OCI-LY1 (cell line): ENCODE measurements at regions not wholly inside any gene's neighbourhood (a gene's known extent, or its start where the extent isn't known, plus 50 kb on each side); places are given as distances from the start of the nearest gene placed in this dataset.

ENCODE experiments used
- H2AFZ ChIP-seq: fragments of 200-600 bp; sonication (generic), shearing (Covaris generic); 2 replicates; pipeline ENCODE4 v1.6.0; 2014; ENCODE audit warnings: antibody characterized with exemption, mild to moderate bottlenecking, low read length
- H3F3A ChIP-seq: fragments of 200-600 bp; sonication (generic), shearing (Covaris generic); 2 replicates; pipeline ENCODE4 v1.6.0; 2014; ENCODE audit warnings: mild to moderate bottlenecking, antibody characterized with exemption, low read length, moderate library complexity; ENCODE audit not compliant: insufficient read depth
- H3K27ac ChIP-seq: fragments of 200-600 bp; sonication (generic); 2 replicates; pipeline ENCODE4 v1.5.1; 2014; ENCODE audit warnings: low read length, mixed run types, mild to moderate bottlenecking, low read depth; ENCODE audit not compliant: poor library complexity, severe bottlenecking
- H3K27me3 ChIP-seq: fragments of 200-600 bp; sonication (generic); 2 replicates; pipeline ENCODE4 v1.6.0; 2014; ENCODE audit warnings: antibody characterized with exemption, mild to moderate bottlenecking, low read length, moderate library complexity; ENCODE audit not compliant: insufficient read depth
- H3K36me3 ChIP-seq: fragments of 200-600 bp; sonication (generic); 2 replicates; pipeline ENCODE4 v1.6.1; 2014; ENCODE audit warnings: mild to moderate bottlenecking, antibody characterized with exemption, low read length, moderate library complexity, mixed read lengths; ENCODE audit not compliant: insufficient read depth
- H3K4me1 ChIP-seq: fragments of 200-600 bp; sonication (generic); 2 replicates; pipeline ENCODE4 v1.5.1; 2014; ENCODE audit warnings: mild to moderate bottlenecking, low read length, moderate library complexity; ENCODE audit not compliant: insufficient read depth, severe bottlenecking
- H3K4me2 ChIP-seq: fragments of 200-600 bp; sonication (generic), shearing (Covaris generic); 2 replicates; pipeline ENCODE4 v1.6.1; 2014; ENCODE audit warnings: low read length
- H3K4me3 ChIP-seq: fragments of 200-600 bp; sonication (generic); 2 replicates; pipeline ENCODE4 v1.5.1; 2014; ENCODE audit warnings: low read length, low read depth, mild to moderate bottlenecking, mixed read lengths; ENCODE audit not compliant: poor library complexity, severe bottlenecking
- H3K79me2 ChIP-seq: fragments of 200-600 bp; shearing (Covaris generic); 2 replicates; pipeline ENCODE4 v1.6.1; 2016; ENCODE audit warnings: mixed run types, low read length, mixed read lengths; ENCODE audit not compliant: insufficient read depth
- H3K9ac ChIP-seq: fragments of 200-600 bp; sonication (generic), shearing (Covaris generic); 2 replicates; pipeline ENCODE4 v1.6.1; 2014; ENCODE audit warnings: mild to moderate bottlenecking, low read length, mixed read lengths
- H3K9me2 ChIP-seq: fragments of 200-600 bp; sonication (generic), shearing (Covaris generic); 2 replicates; pipeline ENCODE4 v1.6.1; 2014; ENCODE audit warnings: low read depth, mild to moderate bottlenecking, low read length, mixed read lengths
- H3K9me3 ChIP-seq: fragments of 200-600 bp; shearing (Covaris generic); 2 replicates; pipeline ENCODE4 v1.6.1; 2014; ENCODE audit warnings: low read length, mixed read lengths
- H4K20me1 ChIP-seq: fragments of 200-600 bp; sonication (generic), shearing (Covaris generic); 2 replicates; pipeline ENCODE4 v1.6.0; 2016; ENCODE audit warnings: mild to moderate bottlenecking, low read length; ENCODE audit not compliant: insufficient read depth
- EZH2 ChIP-seq: fragments of 200-600 bp; sonication (generic), shearing (Covaris generic); IDR thresholded peaks from 2 replicates; pipeline ENCODE4 v1.8.0; 2017; ENCODE audit warnings: borderline replicate concordance, mixed run types, mild to moderate bottlenecking, antibody characterized with exemption, low read length, moderate library complexity, mixed read lengths
- TF ChIP-seq, protein P1 (sequence below): fragments of 200-600 bp; sonication (generic), shearing (Covaris generic); IDR thresholded peaks from 2 replicates; pipeline ENCODE4 v1.5.1; 2017; ENCODE audit warnings: mild to moderate bottlenecking, antibody characterized with exemption, low read length, moderate library complexity, mixed read lengths

- no peak overlapping the region for H2AFZ ChIP-seq
- TF ChIP-seq, protein P1, sequence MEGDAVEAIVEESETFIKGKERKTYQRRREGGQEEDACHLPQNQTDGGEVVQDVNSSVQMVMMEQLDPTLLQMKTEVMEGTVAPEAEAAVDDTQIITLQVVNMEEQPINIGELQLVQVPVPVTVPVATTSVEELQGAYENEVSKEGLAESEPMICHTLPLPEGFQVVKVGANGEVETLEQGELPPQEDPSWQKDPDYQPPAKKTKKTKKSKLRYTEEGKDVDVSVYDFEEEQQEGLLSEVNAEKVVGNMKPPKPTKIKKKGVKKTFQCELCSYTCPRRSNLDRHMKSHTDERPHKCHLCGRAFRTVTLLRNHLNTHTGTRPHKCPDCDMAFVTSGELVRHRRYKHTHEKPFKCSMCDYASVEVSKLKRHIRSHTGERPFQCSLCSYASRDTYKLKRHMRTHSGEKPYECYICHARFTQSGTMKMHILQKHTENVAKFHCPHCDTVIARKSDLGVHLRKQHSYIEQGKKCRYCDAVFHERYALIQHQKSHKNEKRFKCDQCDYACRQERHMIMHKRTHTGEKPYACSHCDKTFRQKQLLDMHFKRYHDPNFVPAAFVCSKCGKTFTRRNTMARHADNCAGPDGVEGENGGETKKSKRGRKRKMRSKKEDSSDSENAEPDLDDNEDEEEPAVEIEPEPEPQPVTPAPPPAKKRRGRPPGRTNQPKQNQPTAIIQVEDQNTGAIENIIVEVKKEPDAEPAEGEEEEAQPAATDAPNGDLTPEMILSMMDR, result no peak
- TF ChIP-seq EZH2, result no peak
- no peak overlapping the region for H3K4me2 ChIP-seq
- no peaks in the 10 kb centered on the region for H3F3A ChIP-seq
- no peaks in the 10 kb centered on the region for H3K27me3 ChIP-seq
- H3K36me3 ChIP-seq, result no peaks in the 10 kb centered on the region
- H3K4me1 ChIP-seq, result no peaks in the 10 kb centered on the region
- no peaks in the 10 kb centered on the region for H4K20me1 ChIP-seq
- H3K79me2 ChIP-seq, result no peaks in the 10 kb centered on the region
- no peaks in the 10 kb centered on the region for H3K9me2 ChIP-seq
- H3K27ac ChIP-seq, result no peak overlapping the region
- no peaks in the 10 kb centered on the region for H3K9me3 ChIP-seq
- no peak overlapping the region for H3K9ac ChIP-seq
- no peak overlapping the region for H3K4me3 ChIP-seq
Observed at GRCh38 chr9:107386396-107386795, 103.2 kb downstream of the KLF4 start.
